SK-N-SH treated with all-trans-retinoic acid at 6 μM for 48 hours (cell line): ENCODE measurements at regions not wholly inside any gene's neighbourhood (a gene's known extent, or its start where the extent isn't known, plus 50 kb on each side); places are given as distances from the start of the nearest gene placed in this dataset.

Experiments used
- ARNTL ChIP-seq: fragments of 450-650 bp; formaldehyde crosslinking; IDR thresholded peaks from 2 replicates; pipeline ENCODE4 v1.5.0; 2020; ENCODE audit warnings: low read depth, mild to moderate bottlenecking, moderate library complexity, borderline replicate concordance
- CREB5 ChIP-seq: fragments of 250-450 bp; sonication (Bioruptor Pico); IDR thresholded peaks from 2 replicates; pipeline ENCODE4 v1.5.1; 2020; ENCODE audit warnings: low read depth, mild to moderate bottlenecking, moderate library complexity
- CSRNP3 ChIP-seq: fragments of 250-450 bp; sonication (Bioruptor Pico); IDR thresholded peaks from 2 replicates; pipeline ENCODE4 v1.5.1; 2021; ENCODE audit warnings: mild to moderate bottlenecking, moderate library complexity

- TF ChIP-seq CSRNP3 (CRISPR knock-in tag) (no peak), CREB5 (CRISPR knock-in tag) (no peak), ARNTL (CRISPR knock-in tag) (no peak)
Measured at GRCh38 chrX:87890437-87890836, 372.8 kb downstream of the KLHL4 start.
